ENCODE measurements at regions not wholly inside any gene's neighbourhood (a gene's known extent, or its start where the extent isn't known, plus 50 kb on each side); places are given as distances from the start of the nearest gene placed in this dataset.

GRCh38 chr4:14695095-14695845 is 307.0 kb upstream of the CPEB2 start:
- intact Hi-C loops (cut with DNase I), result no loop called here

DNA sequence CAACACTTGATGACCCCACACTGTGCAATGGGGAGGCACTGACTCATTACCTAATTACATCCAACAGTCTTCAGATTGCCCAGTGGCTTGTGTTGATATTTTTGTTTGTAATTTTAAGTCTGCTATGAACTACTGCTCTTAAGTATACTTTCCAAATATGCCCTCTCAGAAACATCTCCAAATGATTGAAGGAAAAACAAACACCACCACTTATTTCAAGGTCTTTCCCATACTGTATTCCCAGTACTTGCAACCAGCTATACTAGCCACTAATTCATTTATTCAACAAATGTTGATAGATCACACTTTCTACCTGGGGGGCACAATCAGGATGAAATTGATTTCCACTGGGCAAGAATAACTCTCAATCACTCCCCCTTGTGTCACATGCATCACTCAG is 302.2 kb upstream of the CPEB2 start:
- intact Hi-C loops (cut with DNase I), result no loop called here

More at GRCh38 chr4:14695095-14695845, 307.0 kb upstream of the CPEB2 start:
- DNase-seq, result no peak

DNA sequence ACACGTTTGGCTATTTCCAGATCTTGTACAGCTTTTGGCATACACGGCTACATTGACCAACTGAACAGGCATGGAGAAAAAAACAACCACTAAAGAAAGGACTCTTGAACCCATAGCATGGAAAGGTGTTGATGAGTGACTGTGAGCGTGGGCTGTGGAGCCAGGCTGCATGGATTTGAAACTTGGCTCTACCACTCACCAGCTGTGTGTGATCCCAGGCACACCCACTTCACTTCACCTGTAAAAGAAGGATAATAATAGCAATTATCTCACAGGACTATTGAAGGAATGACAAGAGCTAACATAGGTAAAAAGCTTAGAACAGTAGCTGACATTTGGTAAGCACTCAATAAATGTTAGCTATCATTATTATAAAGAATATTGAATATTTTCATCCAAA is 301.7 kb upstream of the CPEB2 start:
- DNase-seq, result no peak
- intact Hi-C loops (cut with DNase I), result no loop called here

More for the DNA sequence above, 302.2 kb upstream of the CPEB2 start:
- DNase-seq, result no peak

GRCh38 chr4:14701389-14701788 is 300.9 kb upstream of the CPEB2 start:
- intact Hi-C loops (cut with DNase I), result no loop called here
- no peak for DNase-seq

GRCh38 chr4:14701896-14702295 is 300.4 kb upstream of the CPEB2 start:
- intact Hi-C loops (cut with DNase I), result no loop called here
- no peak for DNase-seq

GRCh38 chr4:14708574-14708973 is 293.7 kb upstream of the CPEB2 start:
- DNase-seq, result no peak
- intact Hi-C loops (cut with DNase I), result no loop called here

- intact Hi-C loops (cut with DNase I), result no loop called here
- no peak for DNase-seq
Measured at GRCh38 chr4:14711259-14711658, 291.0 kb upstream of the CPEB2 start.

DNA sequence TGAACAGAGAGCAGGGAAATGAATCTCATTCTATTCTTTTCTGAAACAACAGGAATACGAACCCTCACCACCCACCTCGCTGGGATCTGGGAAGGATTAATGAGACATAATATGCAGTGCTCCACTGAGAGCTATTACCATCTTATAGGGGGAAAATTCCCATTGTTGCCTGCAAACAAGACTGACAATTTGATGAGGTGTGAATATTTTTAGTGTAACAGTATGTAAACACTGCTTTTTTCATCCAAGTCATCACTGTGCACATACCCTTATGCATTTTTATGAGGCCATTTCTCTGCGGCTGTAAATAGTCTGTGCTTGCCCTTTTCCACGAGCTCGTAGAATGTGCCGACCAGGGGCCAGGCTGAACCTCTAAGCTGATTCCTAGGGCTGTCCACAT is 285.6 kb upstream of the CPEB2 start:
- no peak for DNase-seq
- intact Hi-C loops (cut with DNase I), result no loop called here

DNA sequence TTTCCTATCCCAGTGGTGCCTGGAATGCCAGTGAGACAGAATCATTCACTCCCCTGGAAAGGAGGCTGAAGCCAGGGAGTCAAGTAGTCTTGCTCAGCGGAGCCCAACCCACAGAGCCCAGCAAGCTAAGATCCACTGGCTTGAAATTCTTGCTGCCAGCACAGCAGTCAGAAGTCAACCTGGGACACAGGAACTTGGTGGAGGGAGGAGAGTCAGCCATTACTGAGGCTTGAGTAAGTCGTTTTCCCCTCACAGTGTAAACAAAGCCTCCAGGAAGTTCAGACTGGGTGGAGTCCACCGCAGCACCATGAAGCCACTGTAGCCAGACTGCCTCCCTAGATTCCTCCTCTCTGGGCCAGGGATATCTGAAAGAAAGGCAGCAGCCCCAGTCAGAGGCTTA is 283.2 kb upstream of the CPEB2 start:
- intact Hi-C loops (cut with DNase I), result no loop called here
- DNase-seq, result no peak

- DNase-seq, result no peak
- intact Hi-C loops (cut with DNase I), result no loop called here
Measured at GRCh38 chr4:14726441-14726840, 275.8 kb upstream of the CPEB2 start.

GRCh38 chr4:14726877-14727361 is 275.4 kb upstream of the CPEB2 start:
- DNase-seq, result no peak
- intact Hi-C loops (cut with DNase I), result no loop called here

GRCh38 chr4:14729282-14730000 is 272.8 kb upstream of the CPEB2 start:
- intact Hi-C loops (cut with DNase I), result no loop called here
- no peak for DNase-seq

- DNase-seq, result no peak
- intact Hi-C loops (cut with DNase I), result no loop called here
Measured at GRCh38 chr4:14742054-14742453, 260.2 kb upstream of the CPEB2 start.

GRCh38 chr4:14743172-14743571 is 259.1 kb upstream of the CPEB2 start:
- intact Hi-C loops (cut with DNase I), result no loop called here

DNA sequence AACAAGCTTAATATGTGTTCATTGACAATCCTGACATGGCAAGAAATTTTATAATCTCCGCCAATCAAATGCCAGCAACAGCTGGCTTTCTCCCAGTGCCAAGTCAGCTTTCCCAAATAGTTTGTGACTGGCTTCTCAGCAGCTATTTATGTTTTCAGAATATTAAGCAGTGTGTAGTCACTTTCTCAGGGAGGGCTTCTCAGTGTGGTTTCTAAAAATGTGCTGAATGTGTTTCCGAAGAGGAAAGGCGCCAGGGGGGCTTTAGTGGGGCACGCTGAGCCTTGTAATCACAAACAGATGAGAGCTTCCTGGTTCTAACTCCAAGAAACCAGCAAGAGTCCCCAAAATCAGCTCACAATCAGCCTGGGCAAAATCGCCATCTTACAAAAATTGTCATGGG is 258.7 kb upstream of the CPEB2 start:
- intact Hi-C loops (cut with DNase I), result no loop called here
- DNase-seq, result peak in 2 of 10 donors; percentile 33 to 63

More at GRCh38 chr4:14743172-14743571, 259.1 kb upstream of the CPEB2 start:
- no peak for DNase-seq

DNA sequence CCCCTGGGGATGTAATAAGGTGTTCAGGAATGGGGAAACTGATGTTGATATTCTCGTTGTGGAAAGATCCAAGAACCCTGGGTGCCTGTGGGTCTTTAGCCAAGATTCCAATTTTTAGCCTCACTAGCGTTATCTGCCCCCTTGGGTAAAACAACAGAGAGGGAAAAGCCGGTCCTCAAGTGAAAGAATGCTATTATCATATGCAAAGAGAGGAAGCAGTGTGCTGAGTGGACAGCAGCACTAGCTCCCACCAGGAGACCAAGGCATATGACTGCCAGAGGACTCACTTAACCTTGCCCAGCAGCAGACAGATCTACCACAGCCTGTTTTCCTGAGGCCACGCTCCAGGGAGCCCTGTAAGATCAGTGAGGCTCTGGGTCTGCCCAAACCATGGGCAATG is 257.9 kb upstream of the CPEB2 start:
- intact Hi-C loops (cut with DNase I), result no loop called here
- peak in 1 of 10 donors; percentile 33 for DNase-seq

- peak in 4 of 10 donors; percentile 18 to 81 (median 42) for DNase-seq
- intact Hi-C loops (cut with DNase I), result no loop called here
Measured at GRCh38 chr4:14749910-14750309, 252.4 kb upstream of the CPEB2 start.

GRCh38 chr4:14752341-14753046 is 249.8 kb upstream of the CPEB2 start:
- DNase-seq, result no peak
- intact Hi-C loops (cut with DNase I), result no loop called here

- no peak for DNase-seq
- intact Hi-C loops (cut with DNase I), result no loop called here
Measured at GRCh38 chr4:14767142-14767541, 235.1 kb upstream of the CPEB2 start.

DNA sequence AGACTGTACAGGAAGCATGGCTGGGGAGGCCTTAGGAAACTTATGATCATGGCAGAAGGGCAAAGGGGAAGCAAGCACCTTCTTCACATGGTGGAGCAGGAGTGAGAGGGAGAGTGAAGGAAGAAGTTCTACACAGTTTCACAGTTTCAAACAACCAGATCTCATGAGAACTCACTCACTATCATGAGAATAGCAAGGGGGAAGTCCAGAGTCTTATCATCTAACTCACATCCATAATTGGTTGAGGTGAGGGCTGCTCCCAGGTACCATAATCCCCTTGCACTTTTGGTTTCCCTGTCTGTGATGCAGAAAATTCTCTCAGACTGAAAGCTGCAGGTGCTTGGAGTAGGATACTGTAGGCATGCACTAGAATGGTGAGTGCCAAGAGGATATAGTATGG is 233.8 kb upstream of the CPEB2 start:
- intact Hi-C loops (cut with DNase I), result no loop called here
- DNase-seq, result no peak

DNA sequence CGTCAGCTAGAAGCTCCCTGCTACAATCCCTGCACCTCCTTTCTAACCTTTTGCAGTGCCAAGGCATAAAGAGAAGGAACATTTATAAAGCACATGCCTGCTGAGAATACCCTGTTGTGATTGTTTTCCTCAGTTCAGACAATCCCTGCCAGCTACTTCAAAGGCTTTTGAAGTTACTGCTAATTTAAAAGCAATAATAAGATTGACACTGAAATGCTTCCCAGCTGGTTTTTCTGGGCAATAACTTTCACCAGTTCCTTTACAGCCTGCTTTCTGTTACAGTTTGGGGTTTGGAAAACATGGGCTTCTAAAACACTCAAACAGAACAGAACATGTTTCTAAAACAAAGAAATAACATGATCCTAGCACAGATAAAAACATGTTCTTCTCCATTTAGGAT is 232.3 kb upstream of the CPEB2 start:
- DNase-seq, result no peak
- intact Hi-C loops (cut with DNase I), result no loop called here
